ENCODE measurements at regions not wholly inside any gene's neighbourhood (a gene's known extent, or its start where the extent isn't known, plus 50 kb on each side); places are given as distances from the start of the nearest gene placed in this dataset.
"Not testable (repeated sequence)": the region's sequence is repeated elsewhere in the genome, so short reads cannot be mapped to it uniquely, and the experiment has no call there.

DNA sequence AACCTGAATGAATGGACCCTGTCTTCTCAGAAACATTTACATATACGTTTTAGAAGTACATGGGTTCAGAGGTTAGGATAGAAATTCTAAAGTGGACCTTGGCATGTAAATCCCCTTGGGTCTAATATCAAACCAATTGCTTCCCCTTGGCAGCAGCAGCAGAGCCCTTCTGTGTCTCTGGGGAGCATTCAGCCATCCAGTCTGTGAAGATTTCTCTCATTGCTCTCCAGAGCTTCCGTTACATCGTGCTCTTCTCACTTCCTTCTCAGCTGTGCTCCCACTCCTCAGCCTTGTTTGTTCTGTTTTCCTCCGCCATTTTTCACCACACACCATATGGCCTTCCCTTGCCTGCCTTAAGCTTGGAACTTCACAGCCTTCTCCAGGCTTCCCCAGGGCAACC, 61.5 kb upstream of the ATP1B1 start:
- ChIA-PET POLR2A (ENCODE audit: partially characterized antibody) (no interaction called here), CTCF (ENCODE audit: partially characterized antibody) (interaction anchor here (1.1 kb wide), 1 partner anchor 63 kb away, joined by 4 read pairs; no protein-coding TSS in a partner anchor)
- Histone ChIP-seq H3K27ac (ENCODE audit: low read depth, low read length) (no peak overlapping the region), H3K9me3 (ENCODE audit: control insufficient read depth in 1 of 2, low read length in 2 of 2) (no peaks in the 10 kb centered on the region), H3K4me1 (ENCODE audit: insufficient read depth, low read length) (peaks cover 24% of the 10 kb centered on the region), H3K27me3 (ENCODE audit: insufficient read depth, low read length) (no peaks in the 10 kb centered on the region), H3K4me3 (ENCODE audit: low read length in 2 of 2) (no peak overlapping the region), H3K36me3 (ENCODE audit: insufficient read depth, low read length) (no peaks in the 10 kb centered on the region)
- peak overlapping the region in 3 of 7 donors; percentile 23 to 77 (median 38) for H3K27ac Mint-ChIP-seq
- no peaks in the 10 kb centered on the region for H3K36me3 Mint-ChIP-seq
- peak overlapping the region in 7 of 8 donors; percentile 5 to 85 (median 45) for H3K4me3 Mint-ChIP-seq
- no peaks in the 10 kb centered on the region for H3K27me3 Mint-ChIP-seq
- intact Hi-C loops (cut with micrococcal nuclease) = no loop called here
- peaks cover 28 to 38% (median 32%) of the 10 kb centered on the region in 4 donors for H3K4me1 Mint-ChIP-seq
- no peaks in the 10 kb centered on the region for H3K9me3 Mint-ChIP-seq
- no peak for DNase-seq

- Mint-ChIP-seq H3K27me3 (no peaks in the 10 kb centered on the region), H3K36me3 (no peaks in the 10 kb centered on the region), H3K27ac (peak overlapping the region in 2 of 7 donors; percentile 22 to 74), H3K4me1 (peaks cover 28 to 37% (median 31%) of the 10 kb centered on the region in 4 donors), H3K4me3 (no peak overlapping the region), H3K9me3 (no peaks in the 10 kb centered on the region)
- no peak overlapping the region for H3K4me3 ChIP-seq (ENCODE audit: low read length in 2 of 2)
- intact Hi-C loops (cut with micrococcal nuclease) = no loop called here
- ChIA-PET POLR2A (ENCODE audit: partially characterized antibody) (no interaction called here), CTCF (ENCODE audit: partially characterized antibody) (no interaction called here)
- DNase-seq = no peak
- no peaks in the 10 kb centered on the region for H3K36me3 ChIP-seq (ENCODE audit: insufficient read depth, low read length)
- H3K27me3 ChIP-seq (ENCODE audit: insufficient read depth, low read length) = no peaks in the 10 kb centered on the region
- peaks cover 24% of the 10 kb centered on the region for H3K4me1 ChIP-seq (ENCODE audit: insufficient read depth, low read length)
- H3K27ac ChIP-seq (ENCODE audit: low read depth, low read length) = no peak overlapping the region
- H3K9me3 ChIP-seq (ENCODE audit: control insufficient read depth in 1 of 2, low read length in 2 of 2) = no peaks in the 10 kb centered on the region
Measured at GRCh38 chr1:169046671-169047070, 59.8 kb upstream of the ATP1B1 start.

GRCh38 chr1:169047074-169047473, 59.4 kb upstream of the ATP1B1 start:
- ChIA-PET POLR2A (ENCODE audit: partially characterized antibody) (no interaction called here), CTCF (ENCODE audit: partially characterized antibody) (no interaction called here)
- H3K9me3 Mint-ChIP-seq = no peaks in the 10 kb centered on the region
- peaks cover 25 to 35% (median 30%) of the 10 kb centered on the region in 4 donors for H3K4me1 Mint-ChIP-seq
- Histone ChIP-seq H3K36me3 (ENCODE audit: insufficient read depth, low read length) (no peaks in the 10 kb centered on the region), H3K27ac (ENCODE audit: low read depth, low read length) (no peak overlapping the region), H3K4me3 (ENCODE audit: low read length in 2 of 2) (no peak overlapping the region), H3K9me3 (ENCODE audit: control insufficient read depth in 1 of 2, low read length in 2 of 2) (no peaks in the 10 kb centered on the region), H3K4me1 (ENCODE audit: insufficient read depth, low read length) (peaks cover 24% of the 10 kb centered on the region), H3K27me3 (ENCODE audit: insufficient read depth, low read length) (no peaks in the 10 kb centered on the region)
- DNase-seq = no peak
- H3K4me3 Mint-ChIP-seq = no peak overlapping the region
- intact Hi-C loops (cut with micrococcal nuclease) = no loop called here
- peak overlapping the region in 1 of 7 donors; percentile 77 for H3K27ac Mint-ChIP-seq
- H3K36me3 Mint-ChIP-seq = no peaks in the 10 kb centered on the region
- H3K27me3 Mint-ChIP-seq = no peaks in the 10 kb centered on the region

GRCh38 chr1:169048043-169048442, 58.4 kb upstream of the ATP1B1 start:
- CTCF ChIA-PET (ENCODE audit: partially characterized antibody) = interaction anchor here (1.5 kb wide), 1 partner anchor 15 kb away, joined by 3 read pairs; no protein-coding TSS in a partner anchor
- intact Hi-C loops (cut with micrococcal nuclease) = no loop called here

GRCh38 chr1:169049258-169049938, 57.1 kb upstream of the ATP1B1 start:
- no peaks in the 10 kb centered on the region for H3K36me3 Mint-ChIP-seq
- Histone ChIP-seq H3K36me3 (ENCODE audit: insufficient read depth, low read length) (no peaks in the 10 kb centered on the region), H3K27me3 (ENCODE audit: insufficient read depth, low read length) (no peaks in the 10 kb centered on the region), H3K4me3 (ENCODE audit: low read length in 2 of 2) (no peak overlapping the region), H3K9me3 (ENCODE audit: control insufficient read depth in 1 of 2, low read length in 2 of 2) (no peaks in the 10 kb centered on the region), H3K4me1 (ENCODE audit: insufficient read depth, low read length) (peaks cover 11% of the 10 kb centered on the region), H3K27ac (ENCODE audit: low read depth, low read length) (no peak overlapping the region)
- no peak overlapping the region for H3K4me3 Mint-ChIP-seq
- DNase-seq = no peak
- intact Hi-C loops (cut with micrococcal nuclease) = no loop called here
- CTCF ChIA-PET (ENCODE audit: partially characterized antibody) = interaction anchor here (1.5 kb wide), 1 partner anchor 16 kb away, joined by 3 read pairs; no protein-coding TSS in a partner anchor
- H3K4me1 Mint-ChIP-seq = peaks cover 10 to 16% (median 14%) of the 10 kb centered on the region in 4 donors
- POLR2A ChIA-PET (ENCODE audit: partially characterized antibody) = no interaction called here
- peak overlapping the region in 1 of 7 donors; percentile 10 for H3K27ac Mint-ChIP-seq
- H3K27me3 Mint-ChIP-seq = peaks cover 0 to 2% of the 10 kb centered on the region in 2 donors
- no peaks in the 10 kb centered on the region for H3K9me3 Mint-ChIP-seq

More at GRCh38 chr1:169048043-169048442, 58.4 kb upstream of the ATP1B1 start:
- Histone ChIP-seq H3K36me3 (ENCODE audit: insufficient read depth, low read length) (no peaks in the 10 kb centered on the region), H3K27me3 (ENCODE audit: insufficient read depth, low read length) (no peaks in the 10 kb centered on the region), H3K27ac (ENCODE audit: low read depth, low read length) (no peak overlapping the region), H3K9me3 (ENCODE audit: control insufficient read depth in 1 of 2, low read length in 2 of 2) (no peaks in the 10 kb centered on the region), H3K4me3 (ENCODE audit: low read length in 2 of 2) (no peak overlapping the region), H3K4me1 (ENCODE audit: insufficient read depth, low read length) (peaks cover 24% of the 10 kb centered on the region)
- peaks cover 23 to 30% (median 27%) of the 10 kb centered on the region in 4 donors for H3K4me1 Mint-ChIP-seq
- POLR2A ChIA-PET (ENCODE audit: partially characterized antibody) = no interaction called here
- no peaks in the 10 kb centered on the region for H3K9me3 Mint-ChIP-seq
- no peaks in the 10 kb centered on the region for H3K27me3 Mint-ChIP-seq
- no peak for DNase-seq
- no peak overlapping the region for H3K27ac Mint-ChIP-seq
- H3K36me3 Mint-ChIP-seq = no peaks in the 10 kb centered on the region
- H3K4me3 Mint-ChIP-seq = no peak overlapping the region

DNA sequence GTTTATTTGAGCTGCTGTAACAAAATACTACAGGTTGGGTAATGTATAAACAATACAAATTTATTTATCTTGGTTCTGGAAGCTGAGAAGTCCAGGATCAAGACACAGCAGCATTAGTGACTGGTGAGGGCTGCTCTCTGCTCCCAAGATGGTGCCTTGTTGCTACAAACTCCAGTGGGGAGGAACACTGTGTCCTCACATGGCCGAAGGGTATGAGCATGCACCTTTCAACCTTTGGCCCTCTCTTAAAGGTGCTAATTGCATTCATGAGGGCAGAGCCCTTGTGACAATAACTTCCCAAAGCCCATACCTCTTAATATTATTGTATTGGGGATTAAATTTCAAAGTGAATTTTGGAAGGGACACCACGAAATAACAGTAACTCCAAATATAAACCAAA, 55.3 kb upstream of the ATP1B1 start:
- no peaks in the 10 kb centered on the region for H3K36me3 Mint-ChIP-seq
- CTCF ChIA-PET (ENCODE audit: partially characterized antibody) = no interaction called here

GRCh38 chr1:169052171-169052570, 54.3 kb upstream of the ATP1B1 start:
- POLR2A ChIA-PET (ENCODE audit: partially characterized antibody); H3K36me3 ChIP-seq (ENCODE audit: insufficient read depth, low read length); H3K4me3 Mint-ChIP-seq; H3K4me1 Mint-ChIP-seq; H3K4me3 ChIP-seq (ENCODE audit: low read length in 2 of 2); intact Hi-C loops (cut with micrococcal nuclease); H3K36me3 Mint-ChIP-seq; H3K27ac Mint-ChIP-seq; H3K27me3 Mint-ChIP-seq; H3K27ac ChIP-seq (ENCODE audit: low read depth, low read length); H3K9me3 ChIP-seq (ENCODE audit: control insufficient read depth in 1 of 2, low read length in 2 of 2); DNase-seq; CTCF ChIA-PET (ENCODE audit: partially characterized antibody); H3K27me3 ChIP-seq (ENCODE audit: insufficient read depth, low read length); H3K4me1 ChIP-seq (ENCODE audit: insufficient read depth, low read length); H3K9me3 Mint-ChIP-seq: not testable (repeated sequence)

More for the DNA sequence above, 55.3 kb upstream of the ATP1B1 start:
- Histone ChIP-seq H3K9me3 (ENCODE audit: control insufficient read depth in 1 of 2, low read length in 2 of 2) (no peaks in the 10 kb centered on the region), H3K4me1 (ENCODE audit: insufficient read depth, low read length) (no peaks in the 10 kb centered on the region), H3K36me3 (ENCODE audit: insufficient read depth, low read length) (no peaks in the 10 kb centered on the region), H3K4me3 (ENCODE audit: low read length in 2 of 2) (no peak overlapping the region), H3K27me3 (ENCODE audit: insufficient read depth, low read length) (no peaks in the 10 kb centered on the region), H3K27ac (ENCODE audit: low read depth, low read length) (no peak overlapping the region)
- H3K27me3 Mint-ChIP-seq = peaks cover 0 to 2% of the 10 kb centered on the region in 2 donors
- H3K4me1 Mint-ChIP-seq = peaks cover 0 to under 1% (median 0%) of the 10 kb centered on the region in 4 donors
- intact Hi-C loops (cut with micrococcal nuclease) = no loop called here
- no peak overlapping the region for H3K4me3 Mint-ChIP-seq
- H3K9me3 Mint-ChIP-seq = peaks cover 0 to 2% (median 0%) of the 10 kb centered on the region in 8 donors
- no peak for DNase-seq
- no peak overlapping the region for H3K27ac Mint-ChIP-seq
- POLR2A ChIA-PET (ENCODE audit: partially characterized antibody) = no interaction called here

Measured in CD4-positive, alpha-beta memory T cell (primary cell).